GM12891 (cell line): ENCODE measurements at regions not wholly inside any gene's neighbourhood (a gene's known extent, or its start where the extent isn't known, plus 50 kb on each side); places are given as distances from the start of the nearest gene placed in this dataset.

Source experiments
- POLR2A ChIP-seq: IDR thresholded peaks from 2 replicates; pipeline ENCODE4 v1.6.1; 2011; ENCODE audit warnings: low read depth, low read length, control low read depth
- POLR2AphosphoS5 ChIP-seq: IDR thresholded peaks from 2 replicates; pipeline ENCODE4 v1.6.1; 2011; ENCODE audit warnings: low read depth, low read length, control low read depth

- TF ChIP-seq POLR2A = no peak
- no peak for TF ChIP-seq POLR2AphosphoS5
These were observed 87.0 kb upstream of the ITGA6 start for GRCh38 chr2:172340394-172340793.
